Sigmoid colon (tissue), 6 donors: ENCODE measurements at regions not wholly inside any gene's neighbourhood (a gene's known extent, or its start where the extent isn't known, plus 50 kb on each side); places are given as distances from the start of the nearest gene placed in this dataset.

Experiments used
- DNase-seq: peaks from one replicate; pipeline ENCODE4 v3.0.0-alpha.2; 2019
- H3K27ac ChIP-seq, 4 donors: fragments of 200-600 bp; sonication (generic); one replicate each; pipeline ENCODE4 v1.5.1; 2016 to 2019; ENCODE audit warnings: mild to moderate bottlenecking in 1 of 4
- H3K27me3 ChIP-seq, 3 donors: fragments of 200-600 bp; sonication (generic); one replicate each; pipeline ENCODE4 v1.5.1; 2019; ENCODE audit warnings: mild to moderate bottlenecking in 1 of 3
- H3K36me3 ChIP-seq, 4 donors: fragments of 200-600 bp; sonication (generic); one replicate each; pipeline ENCODE4 v1.5.1; 2016 to 2019
- H3K4me1 ChIP-seq, 4 donors: fragments of 200-600 bp; sonication (generic); one replicate each; pipeline ENCODE4 v1.5.1; 2017 to 2019
- H3K4me3 ChIP-seq, 4 donors: fragments of 200-600 bp; sonication (generic); one replicate each; pipeline ENCODE4 v1.5.1; 2017 to 2019; ENCODE audit warnings: mild to moderate bottlenecking in 2 of 4, moderate library complexity in 1 of 4
- H3K9me3 ChIP-seq, 4 donors: fragments of 200-600 bp in 3 of 4; sonication (generic) in 3 of 4; one replicate each; pipeline versions ENCODE4 v1.5.1 to v1.6.1; 2013 to 2019
- CTCF ChIP-seq, 4 experiments: fragments of 450-650 bp in 3 of 4; fragments of 200-600 bp in 1 of 4; IDR thresholded peaks; one replicate each; pipeline ENCODE4 v1.5.1; 2016 to 2019; ENCODE audit warnings: antibody characterized with exemption in 4 of 4, mild to moderate bottlenecking in 3 of 4, moderate library complexity in 2 of 4
- EP300 ChIP-seq, 4 donors: sonication (generic); formaldehyde crosslinking; IDR thresholded peaks; one replicate each; pipeline ENCODE4 v1.6.1; 2017; ENCODE audit warnings: antibody characterized with exemption in 4 of 4
- POLR2A ChIP-seq, 2 donors: fragments of 450-650 bp; IDR thresholded peaks; one replicate each; pipeline ENCODE4 v1.6.1; 2016; ENCODE audit warnings: antibody characterized with exemption in 2 of 2, mild to moderate bottlenecking in 2 of 2, moderate library complexity in 2 of 2
- POLR2AphosphoS5 ChIP-seq, 4 donors: sonication (generic); formaldehyde crosslinking; IDR thresholded peaks; one replicate each; pipeline ENCODE4 v1.6.1; 2017; ENCODE audit warnings: antibody characterized with exemption in 4 of 4
- WGBS, 2 donors: extraction: QIAGEN DNeasy Blood & Tissue Kit; methylation state at CpG; one replicate each; pipeline ENCODE4 v1.1.7; 2013; 5-methylcytosine and 5-hydroxymethylcytosine counted together
- intact Hi-C: fragments of 100-400 bp; cut with DNase I; formaldehyde crosslinking; loops from one replicate; pipeline ENCODE4 v1.15.1; 2023
- donor health status: healthy with polysubstance abuse.
- donor health status: healthy.

GRCh38 chr13:74560325-74560724 is 426.1 kb upstream of the KLF12 start:
- H3K4me3 ChIP-seq: no peak overlapping the region
- intact Hi-C loops: no loop called here
- no peaks in the 10 kb centered on the region for H3K27me3 ChIP-seq
- TF ChIP-seq POLR2AphosphoS5 (IDR thresholded peaks at IDR 0.05) (no peak), CTCF (IDR thresholded peaks at IDR 0.05) (no peak), POLR2A (IDR thresholded peaks at IDR 0.05) (no peak), EP300 (IDR thresholded peaks at IDR 0.05) (no peak)
- H3K36me3 ChIP-seq: no peaks in the 10 kb centered on the region
- H3K4me1 ChIP-seq: no peaks in the 10 kb centered on the region
- WGBS, 2 donors: 70 to 91% methylated on average over 4 of the region's 4 CpGs
- no peak for DNase-seq
- no peak overlapping the region for H3K27ac ChIP-seq
- H3K9me3 ChIP-seq: peaks cover 0 to 2% (median 0%) of the 10 kb centered on the region in 4 donors

GRCh38 chr13:74557870-74558269 is 423.7 kb upstream of the KLF12 start:
- H3K4me3 ChIP-seq: no peak overlapping the region
- 20 to 71% methylated on average over 1 of the region's 1 CpG for WGBS, 2 donors

GRCh38 chr13:74555651-74556420 is 421.6 kb upstream of the KLF12 start:
- no peak overlapping the region for H3K4me3 ChIP-seq
- DNase-seq: no peak
- no peaks in the 10 kb centered on the region for H3K27me3 ChIP-seq
- H3K4me1 ChIP-seq: no peaks in the 10 kb centered on the region
- H3K9me3 ChIP-seq: no peaks in the 10 kb centered on the region
- TF ChIP-seq POLR2AphosphoS5 (IDR thresholded peaks at IDR 0.05): no peak
- 90 to 93% methylated on average over 9 of the region's 9 CpGs for WGBS, 2 donors
- no peaks in the 10 kb centered on the region for H3K36me3 ChIP-seq
- intact Hi-C loops: no loop called here
- no peak overlapping the region for H3K27ac ChIP-seq

More at GRCh38 chr13:74557870-74558269, 423.7 kb upstream of the KLF12 start:
- no peaks in the 10 kb centered on the region for H3K4me1 ChIP-seq
- intact Hi-C loops: no loop called here
- TF ChIP-seq CTCF (IDR thresholded peaks at IDR 0.05): no peak
- no peak for TF ChIP-seq EP300 (IDR thresholded peaks at IDR 0.05)
- TF ChIP-seq POLR2A (IDR thresholded peaks at IDR 0.05): no peak
- no peak for TF ChIP-seq POLR2AphosphoS5 (IDR thresholded peaks at IDR 0.05)
- H3K27ac ChIP-seq: no peak overlapping the region
- H3K36me3 ChIP-seq: no peaks in the 10 kb centered on the region
- H3K27me3 ChIP-seq: no peaks in the 10 kb centered on the region
- H3K9me3 ChIP-seq: no peaks in the 10 kb centered on the region
- no peak for DNase-seq

- Histone ChIP-seq H3K27ac (no peak overlapping the region), H3K27me3 (no peaks in the 10 kb centered on the region), H3K4me3 (no peak overlapping the region), H3K4me1 (no peaks in the 10 kb centered on the region), H3K36me3 (no peaks in the 10 kb centered on the region), H3K9me3 (no peaks in the 10 kb centered on the region)
- intact Hi-C loops: no loop called here
- TF ChIP-seq CTCF (IDR thresholded peaks at IDR 0.05) (no peak), POLR2AphosphoS5 (IDR thresholded peaks at IDR 0.05) (no peak), POLR2A (IDR thresholded peaks at IDR 0.05) (no peak), EP300 (IDR thresholded peaks at IDR 0.05) (no peak)
- 83 to 90% methylated on average over 3 of the region's 3 CpGs for WGBS, 2 donors
- DNase-seq: no peak
These were observed 421.0 kb upstream of the KLF12 start for GRCh38 chr13:74555276-74555625.

GRCh38 chr13:74554569-74555275 is 420.5 kb upstream of the KLF12 start:
- intact Hi-C loops: no loop called here
- DNase-seq: no peak
- H3K36me3 ChIP-seq: no peaks in the 10 kb centered on the region
- 94 to 95% methylated on average over 8 of the region's 8 CpGs for WGBS, 2 donors
- no peaks in the 10 kb centered on the region for H3K9me3 ChIP-seq
- no peaks in the 10 kb centered on the region for H3K27me3 ChIP-seq
- no peak overlapping the region for H3K27ac ChIP-seq
- no peak overlapping the region for H3K4me3 ChIP-seq
- no peaks in the 10 kb centered on the region for H3K4me1 ChIP-seq
- TF ChIP-seq POLR2A (IDR thresholded peaks at IDR 0.05): no peak
- TF ChIP-seq POLR2AphosphoS5 (IDR thresholded peaks at IDR 0.05): no peak
- TF ChIP-seq CTCF (IDR thresholded peaks at IDR 0.05): no peak
- TF ChIP-seq EP300 (IDR thresholded peaks at IDR 0.05): no peak
